DMS53 (cell line): ENCODE measurements at regions not wholly inside any gene's neighbourhood (a gene's known extent, or its start where the extent isn't known, plus 50 kb on each side); places are given as distances from the start of the nearest gene placed in this dataset.

Experiments used
- DNase-seq: peaks from one replicate; lab custom pipeline; 2025; lab: John Stamatoyannopoulos, UW

DNA sequence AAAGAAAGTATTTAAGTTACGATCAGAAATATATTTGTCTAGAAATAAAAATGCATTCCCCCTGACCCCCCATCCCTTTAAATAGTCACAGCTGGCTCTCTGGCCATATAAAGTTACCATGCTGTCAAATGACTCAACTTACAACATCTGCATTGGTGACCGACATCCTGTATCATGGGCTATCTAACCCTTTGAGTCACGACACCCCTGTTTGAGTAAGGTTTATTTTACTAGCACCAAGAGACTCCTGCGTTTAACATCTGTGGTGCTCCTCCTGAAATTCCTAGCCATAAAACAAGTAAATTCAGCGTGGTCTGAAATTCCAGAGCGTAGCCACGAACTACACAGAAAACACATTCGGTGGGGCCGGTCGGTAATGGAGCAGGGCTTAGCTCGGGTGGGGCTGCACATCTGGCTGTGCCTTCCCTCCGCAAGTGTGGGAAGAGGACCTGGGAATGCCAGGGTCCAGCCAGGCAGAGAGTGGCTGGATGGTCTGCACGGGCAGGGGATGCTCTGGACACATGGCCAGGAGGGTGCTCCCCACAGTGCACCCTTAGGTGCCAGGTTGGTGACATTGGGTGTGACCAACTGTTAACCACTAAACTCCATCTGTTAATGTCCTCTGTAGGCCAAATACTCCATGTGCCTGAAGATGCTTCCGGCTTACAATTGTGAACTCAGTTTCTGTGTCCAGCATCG lies 53.0 kb upstream of the CLDN14 start:
- no peak for DNase-seq

DNA sequence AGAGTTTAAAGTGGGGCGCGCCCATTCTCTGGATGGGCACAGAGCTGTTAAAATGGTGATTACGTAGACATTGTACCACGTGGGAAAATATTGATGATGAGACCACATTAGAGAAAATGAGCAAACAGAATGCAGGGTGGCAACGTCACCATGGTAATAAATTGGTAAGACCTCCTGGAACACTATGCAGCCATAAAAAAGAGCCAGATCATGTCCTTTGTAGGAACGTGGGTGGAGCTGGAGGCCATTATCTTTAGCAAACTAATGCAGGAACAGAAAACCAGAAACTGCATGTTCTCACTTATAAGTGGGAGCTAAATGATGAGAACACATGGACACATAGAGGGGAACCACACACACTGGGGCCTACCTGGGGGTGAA lies 53.5 kb upstream of the CLDN14 start:
- DNase-seq, result no peak

- DNase-seq, result no peak
Measured at GRCh38 chr21:36534656-36535055, 54.7 kb upstream of the CLDN14 start.

DNA sequence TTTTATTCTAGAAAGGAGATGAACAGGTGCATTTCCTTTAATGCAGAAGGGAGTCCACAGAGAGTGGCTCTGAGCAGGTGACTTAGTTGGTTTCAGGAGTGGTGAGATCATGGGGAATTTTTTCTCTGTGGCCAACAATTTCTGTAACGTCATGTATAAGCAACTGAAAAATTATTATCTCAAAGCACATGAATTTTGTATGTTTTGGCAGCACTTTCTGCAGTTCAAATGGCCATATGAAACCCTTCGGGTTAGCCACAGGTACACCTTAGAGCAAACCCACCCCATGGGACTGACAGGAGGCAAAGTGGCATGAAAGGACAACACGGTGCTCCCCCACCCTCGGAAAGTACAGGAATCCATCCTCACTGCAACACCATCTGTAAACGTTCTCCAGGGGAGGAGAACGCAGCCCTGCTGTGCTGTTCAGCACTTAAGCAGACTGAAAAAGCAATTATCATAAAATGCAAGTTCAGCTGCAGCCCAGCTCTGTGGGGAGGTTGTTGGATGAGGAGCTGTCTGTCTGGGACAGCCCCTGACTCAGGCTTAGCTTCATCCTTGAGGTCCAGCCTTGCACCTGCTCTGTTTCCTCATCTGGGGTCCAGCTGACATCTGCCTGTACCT lies 55.8 kb upstream of the CLDN14 start:
- no peak for DNase-seq

DNA sequence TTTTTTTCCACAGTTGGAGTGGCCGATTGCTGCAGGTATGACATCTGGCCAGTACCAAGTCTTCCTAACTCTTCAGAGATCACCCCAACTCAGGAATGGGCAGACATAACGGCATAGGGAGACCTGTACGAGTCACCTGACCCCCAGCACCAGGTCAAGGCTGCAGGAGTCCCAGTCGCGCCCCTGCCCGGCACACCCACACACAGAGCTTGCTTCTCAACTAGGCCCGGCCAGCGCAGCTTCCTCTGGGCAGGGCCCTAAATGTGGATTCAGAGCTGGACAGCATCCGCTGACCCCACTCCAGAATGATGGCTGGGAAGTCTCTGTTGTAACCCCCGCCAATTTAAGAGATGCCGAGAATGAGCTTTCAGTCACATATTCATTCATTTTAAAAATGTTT lies 58.8 kb upstream of the CLDN14 start:
- no peak for DNase-seq

GRCh38 chr21:36539434-36540150 lies 59.7 kb upstream of the CLDN14 start:
- no peak for DNase-seq

GRCh38 chr21:36540700-36541099 lies 60.8 kb upstream of the CLDN14 start:
- DNase-seq, result no peak

- DNase-seq, result no peak
Measured at GRCh38 chr21:36541721-36542139, 61.8 kb upstream of the CLDN14 start.

DNA sequence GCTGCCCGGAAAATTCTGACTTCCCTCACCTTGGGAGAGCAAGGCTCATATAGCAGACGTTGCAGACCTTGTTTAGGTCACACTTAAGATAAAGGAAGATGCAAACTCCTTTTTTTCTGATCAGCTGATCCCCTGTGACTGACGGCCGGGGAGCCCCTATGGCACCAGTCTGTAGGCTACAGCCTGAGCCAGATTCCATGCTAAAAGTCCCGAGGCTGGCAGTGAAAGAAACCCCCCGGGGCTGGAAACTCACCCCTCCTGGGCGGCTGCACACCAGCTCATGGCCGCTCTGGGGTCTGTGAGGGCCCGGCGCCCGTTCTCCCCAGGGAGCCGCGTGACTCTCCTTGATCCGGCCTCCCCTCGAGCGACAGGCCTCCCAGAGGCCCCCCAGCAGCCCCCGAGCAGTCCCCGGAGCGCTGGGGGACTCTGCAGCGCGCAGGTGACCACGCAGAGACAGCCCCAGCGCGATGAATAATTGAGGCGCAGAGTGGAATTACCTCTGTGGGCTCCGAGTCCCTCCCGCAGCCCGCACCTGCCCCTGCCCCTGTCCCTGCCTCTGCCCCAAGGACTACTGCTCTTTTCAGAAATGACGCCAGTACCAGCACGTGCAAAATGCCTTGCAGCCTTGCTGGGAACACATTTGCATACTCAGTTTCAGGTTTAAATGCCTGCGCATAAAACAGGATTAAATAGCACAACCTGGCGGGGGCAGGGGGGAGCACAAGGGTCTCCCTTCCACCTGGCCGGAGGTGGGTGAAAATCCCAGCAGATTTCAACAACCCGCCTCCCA lies 62.6 kb upstream of the CLDN14 start:
- no peak for DNase-seq

GRCh38 chr21:36543924-36544323 lies 64.0 kb upstream of the CLDN14 start:
- DNase-seq, result no peak

GRCh38 chr21:36544545-36544944 lies 64.6 kb upstream of the CLDN14 start:
- DNase-seq, result no peak

DNA sequence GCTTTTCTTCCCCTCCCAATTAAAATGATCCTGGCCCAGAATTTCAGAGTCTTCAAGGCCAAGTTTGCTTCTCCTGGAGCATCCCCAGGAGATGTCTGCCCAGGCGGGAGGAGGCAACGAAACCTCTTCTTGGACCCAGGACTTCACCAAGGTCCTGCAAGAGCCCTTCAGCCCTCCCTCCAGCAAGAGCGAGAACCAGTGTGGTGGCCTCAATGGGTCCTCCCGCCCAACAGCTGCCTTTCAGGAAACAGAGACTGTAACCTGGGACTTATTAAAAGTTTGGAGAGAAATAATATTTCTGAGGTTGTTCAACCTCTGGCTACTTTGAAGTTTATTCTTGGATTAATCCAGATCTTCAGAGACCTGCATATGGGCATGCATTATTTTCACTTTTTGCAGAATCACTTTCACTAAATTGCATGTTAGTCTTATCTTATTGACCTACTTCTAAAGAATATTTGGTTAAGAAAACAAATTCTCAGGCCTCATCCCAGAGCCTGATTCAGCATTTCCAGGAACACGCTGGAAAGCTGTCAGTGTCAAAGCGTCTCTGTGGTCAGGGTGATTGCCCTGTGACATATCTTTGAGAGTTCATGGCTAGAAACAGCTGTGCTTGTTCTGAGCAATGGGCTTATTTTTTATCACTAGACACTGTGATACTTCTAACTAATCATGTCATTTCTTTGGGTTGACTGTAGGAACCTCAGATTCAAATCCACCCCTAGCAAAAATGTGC lies 66.0 kb upstream of the CLDN14 start:
- DNase-seq, result no peak

DNA sequence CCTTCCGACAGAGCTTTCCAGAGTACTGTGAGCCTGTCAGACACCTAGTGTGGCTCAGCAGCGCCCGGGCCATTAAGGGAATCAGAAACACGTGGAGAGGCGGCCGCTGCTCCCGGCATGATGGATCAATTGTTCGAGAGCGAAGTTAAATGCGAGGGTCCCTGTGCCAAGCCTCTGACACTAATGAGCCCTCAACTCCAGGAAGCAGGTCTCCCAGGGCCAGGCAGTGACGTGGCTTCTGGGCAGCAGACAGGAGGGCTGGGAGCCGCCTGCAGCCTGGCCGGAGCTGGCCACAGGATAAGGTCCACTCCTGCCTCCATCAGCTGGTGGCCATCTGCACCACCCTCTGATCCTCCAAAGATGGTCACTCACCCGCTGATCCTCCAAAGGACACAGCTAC lies 67.5 kb upstream of the CLDN14 start:
- DNase-seq, result no peak

- DNase-seq, result no peak
Measured at GRCh38 chr21:36548866-36549265, 68.9 kb upstream of the CLDN14 start.

DNA sequence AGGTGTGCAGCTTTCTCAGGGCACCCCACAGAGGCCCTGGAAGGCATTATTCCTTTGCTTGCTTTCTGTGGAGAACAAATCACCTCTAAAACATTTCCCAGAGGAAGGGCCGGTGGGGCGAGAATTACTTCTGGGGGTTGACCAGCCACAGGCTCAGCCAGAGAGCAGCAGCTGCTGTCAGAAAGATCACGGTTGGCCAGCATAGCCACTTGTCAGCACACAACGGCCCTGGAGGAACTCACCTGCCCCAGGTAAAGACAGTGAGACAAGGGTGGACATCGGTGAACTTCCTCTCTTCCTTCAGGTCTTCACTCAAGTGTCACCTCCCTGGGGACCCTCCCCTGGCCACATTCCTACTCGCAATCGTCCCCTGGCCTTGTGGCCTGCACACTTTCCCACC lies 69.5 kb upstream of the CLDN14 start:
- no peak for DNase-seq

DNA sequence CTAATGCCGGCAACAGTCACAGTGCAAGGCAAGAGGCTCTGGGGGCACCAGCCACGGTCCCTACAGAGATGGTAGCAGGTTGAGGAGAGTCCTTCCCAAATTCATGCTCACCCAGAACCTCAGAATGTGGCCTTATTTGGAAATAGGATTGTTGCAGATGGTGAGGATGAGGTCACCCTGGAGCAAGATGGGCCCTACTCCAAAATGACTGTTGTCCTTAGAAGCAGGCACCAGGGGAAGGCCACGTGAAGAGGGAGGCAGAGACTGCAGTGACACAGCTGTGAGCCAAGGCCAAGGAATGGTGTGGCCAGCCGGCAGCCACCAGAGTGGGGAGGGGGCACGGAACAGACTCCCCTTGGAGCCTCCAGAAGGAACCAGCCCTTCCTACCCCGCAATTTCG lies 70.8 kb upstream of the CLDN14 start:
- no peak for DNase-seq

DNA sequence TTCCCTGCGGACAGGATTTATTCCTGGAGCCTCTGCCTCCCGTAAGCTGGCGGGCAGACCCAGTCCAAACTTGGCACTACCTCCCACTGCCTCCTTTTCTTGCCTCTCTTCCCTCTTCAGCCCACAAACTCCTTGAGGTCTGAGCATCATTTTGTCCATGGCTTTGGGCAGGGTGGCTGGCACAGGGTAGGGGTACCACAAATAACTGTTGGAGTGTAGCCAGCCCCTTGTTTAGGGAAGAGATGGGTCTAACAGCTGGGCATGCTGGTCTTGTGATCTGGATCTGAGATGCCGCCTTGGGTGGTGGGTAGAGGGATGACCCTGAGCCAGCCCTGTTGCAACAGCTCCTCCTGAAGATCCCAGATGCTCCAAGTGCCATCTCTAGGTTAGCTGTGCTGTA lies 71.4 kb upstream of the CLDN14 start:
- DNase-seq, result no peak

- no peak for DNase-seq
Measured at GRCh38 chr21:36551731-36552433, 72.0 kb upstream of the CLDN14 start.

- DNase-seq, result no peak
Measured at GRCh38 chr21:36552434-36552785, 72.5 kb upstream of the CLDN14 start.

DNA sequence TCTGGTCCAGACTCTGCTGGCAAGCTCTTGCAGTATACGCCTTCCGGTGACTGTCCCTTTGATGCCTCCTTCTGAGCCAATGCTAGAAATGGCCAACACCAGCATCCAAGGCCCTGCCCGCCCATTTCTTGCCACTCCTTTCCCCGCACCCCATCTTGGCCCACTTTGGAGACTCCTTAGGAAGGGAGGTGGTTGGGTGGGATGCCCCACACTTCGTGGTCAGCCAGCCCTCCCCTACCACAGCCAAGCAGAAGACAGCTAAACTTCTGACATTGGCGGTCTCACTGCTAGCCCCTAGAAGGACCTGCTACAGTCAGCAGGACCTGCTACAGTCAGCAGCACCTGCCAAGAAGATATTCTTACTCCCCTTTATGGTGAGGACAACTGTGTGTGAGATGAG lies 73.5 kb upstream of the CLDN14 start:
- DNase-seq, result no peak

- DNase-seq, result no peak
Measured at GRCh38 chr21:36554411-36555157, 74.7 kb upstream of the CLDN14 start.
